ENCODE measurements at regions not wholly inside any gene's neighbourhood (a gene's known extent, or its start where the extent isn't known, plus 50 kb on each side); places are given as distances from the start of the nearest gene placed in this dataset.
A peak's percentile ranks its signal among the peaks of the same experiment; 100 is the strongest.

DNA sequence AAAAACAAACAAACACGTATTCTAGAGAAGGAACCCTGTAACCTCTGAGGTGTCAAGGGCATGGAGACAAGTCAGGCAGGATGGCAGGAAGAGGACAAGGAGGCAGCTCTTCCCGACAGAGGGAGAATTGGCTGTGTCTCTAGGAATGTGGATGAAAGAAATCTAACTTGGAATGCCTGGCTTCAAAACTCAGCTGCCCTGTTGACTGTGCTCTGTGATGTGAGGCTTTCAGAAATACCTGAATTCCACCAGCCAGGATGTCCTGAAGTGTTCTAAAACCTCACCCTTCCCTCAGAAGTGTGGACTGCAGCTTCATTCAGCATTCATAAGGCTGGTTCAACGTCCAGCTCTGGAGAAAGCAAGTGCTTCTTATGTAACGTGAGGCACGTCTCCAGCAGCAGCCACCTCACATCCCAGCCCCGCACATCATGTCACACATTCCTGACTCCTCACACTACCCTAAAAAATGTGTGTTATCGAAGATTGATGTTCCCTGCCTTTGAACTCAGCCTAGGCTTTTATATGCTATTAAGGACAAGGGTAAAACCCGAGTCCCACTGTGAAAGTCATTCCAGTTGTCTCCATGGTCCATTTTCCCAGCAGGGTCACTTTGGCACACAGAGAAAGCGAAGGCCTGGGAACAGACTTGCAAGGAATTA lies 398.9 kb downstream of the ETS1 start:
- no peak for DNase-seq

GRCh38 chr11:128187835-128188234 lies 399.5 kb downstream of the ETS1 start:
- DNase-seq, result no peak

DNA sequence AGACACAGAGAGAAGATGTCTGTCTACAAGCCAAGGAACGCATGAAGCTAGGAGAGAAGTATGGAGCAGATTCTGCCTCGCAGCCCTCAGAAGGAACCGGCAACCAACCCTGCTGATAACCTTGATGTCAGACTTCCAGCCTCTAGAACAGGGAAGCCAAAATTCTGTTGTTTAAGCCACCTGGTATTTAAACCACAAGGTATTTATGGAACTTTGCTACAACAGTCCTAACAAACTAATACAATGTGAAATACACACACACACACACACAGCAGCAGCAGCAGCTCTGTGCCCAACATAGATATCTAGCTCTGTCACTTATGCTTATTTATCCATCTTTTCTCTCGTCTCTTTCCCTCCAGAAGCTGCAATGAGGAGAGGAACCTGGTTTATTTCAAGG lies 400.0 kb downstream of the ETS1 start:
- no peak for DNase-seq

DNA sequence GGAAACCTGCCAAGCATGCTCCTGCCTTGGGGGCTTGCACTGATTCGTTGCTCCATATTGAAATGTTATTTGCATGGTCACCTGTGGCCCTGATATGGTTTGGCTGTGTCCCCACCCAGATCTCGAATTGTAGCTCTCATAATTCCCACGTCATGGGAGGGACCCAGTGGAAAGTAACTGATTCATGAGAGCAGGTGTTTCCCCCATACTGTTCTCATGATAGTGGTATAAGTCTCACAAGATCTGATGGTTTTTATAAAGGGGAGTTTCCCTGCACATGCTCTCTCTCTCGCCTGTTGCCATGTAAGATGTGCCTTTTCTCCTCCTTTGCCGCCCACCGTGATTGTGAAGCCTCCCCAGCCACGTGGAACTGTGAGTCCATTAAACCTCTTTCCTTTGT lies 402.4 kb downstream of the ETS1 start:
- no peak for DNase-seq

- DNase-seq, result no peak
These were observed 404.5 kb downstream of the ETS1 start for GRCh38 chr11:128182844-128183243.

- DNase-seq, result no peak
These were observed 405.4 kb downstream of the ETS1 start for GRCh38 chr11:128181984-128182383.

DNA sequence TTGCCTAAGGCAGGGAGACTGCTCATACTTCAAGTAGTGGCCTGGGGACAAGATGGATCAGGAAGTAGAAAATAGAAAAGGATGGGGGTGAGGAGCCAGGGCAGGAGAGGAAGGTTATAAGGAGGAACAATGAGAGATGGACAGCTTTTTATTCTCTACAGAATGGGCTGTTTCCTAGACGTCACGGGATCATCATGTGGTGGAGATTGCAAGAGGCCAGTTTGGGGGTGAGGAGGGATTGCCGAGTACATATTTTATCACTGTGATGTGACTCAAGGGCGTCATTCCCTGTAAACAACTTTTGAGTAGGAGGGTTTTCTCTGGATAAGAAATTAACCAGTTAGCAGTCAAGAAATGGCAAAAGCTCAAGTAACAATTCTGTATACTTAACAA lies 406.3 kb downstream of the ETS1 start:
- no peak for DNase-seq

- DNase-seq, result no peak
These were observed 406.8 kb downstream of the ETS1 start for GRCh38 chr11:128180441-128181087.

GRCh38 chr11:128179512-128179911 lies 407.8 kb downstream of the ETS1 start:
- DNase-seq, result no peak

DNA sequence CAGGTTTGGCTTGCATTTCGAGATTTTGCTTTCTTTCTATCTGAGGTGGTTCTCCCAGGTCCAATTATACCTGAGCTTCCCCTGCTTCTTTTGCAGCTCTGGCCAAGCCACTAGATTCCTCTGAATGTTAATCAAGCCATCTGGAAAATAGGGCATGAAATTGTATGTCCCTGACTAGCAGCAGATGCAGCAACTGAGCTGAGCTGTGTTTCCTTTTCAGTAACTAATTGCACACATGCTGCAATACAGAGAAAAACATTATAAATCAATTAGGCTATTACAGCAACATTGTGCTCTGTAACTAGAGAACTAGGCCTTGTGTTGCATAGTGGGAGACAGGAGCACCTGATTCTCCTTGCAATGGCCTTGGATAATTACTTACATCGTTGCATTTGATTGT lies 408.3 kb downstream of the ETS1 start:
- no peak for DNase-seq

DNA sequence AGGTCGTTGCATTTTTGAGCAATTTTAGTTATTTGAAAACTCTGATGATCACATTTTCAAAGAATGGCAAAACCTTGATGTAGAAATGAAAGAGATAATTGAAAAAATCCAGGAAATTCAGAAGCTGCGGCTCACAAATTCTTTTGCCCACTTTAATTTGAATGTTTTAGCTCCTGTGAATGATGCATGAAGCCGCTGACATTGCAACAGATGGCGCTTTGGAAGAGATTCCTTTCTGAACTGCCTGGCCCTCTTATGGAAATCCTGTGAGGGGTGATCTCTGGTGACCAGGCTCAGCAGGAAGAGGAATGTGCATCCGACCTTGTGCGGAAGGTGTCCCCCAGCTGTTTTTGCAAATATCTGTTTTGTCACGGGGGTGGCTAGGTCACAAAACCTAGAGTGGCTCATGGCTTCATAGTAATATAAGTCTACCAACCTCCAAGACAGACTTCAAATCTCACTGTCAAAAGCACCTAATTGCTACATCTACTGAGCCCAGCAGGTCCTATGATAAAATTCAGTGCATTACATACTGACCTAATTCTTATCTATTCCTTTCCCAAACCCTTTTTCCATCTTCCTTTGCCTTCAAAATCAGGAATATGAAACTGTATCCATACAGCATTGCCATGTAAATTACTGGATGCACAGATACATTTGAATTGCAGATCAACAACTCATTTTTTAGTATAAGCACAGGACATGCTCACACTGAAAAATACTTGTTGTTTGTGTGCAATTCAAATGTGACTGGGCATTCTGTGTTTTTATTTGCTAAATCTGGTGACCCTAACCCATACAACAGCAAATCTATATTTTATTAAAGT lies 412.7 kb downstream of the ETS1 start:
- no peak for DNase-seq

- DNase-seq, result peak; percentile 48
These were observed 415.1 kb downstream of the ETS1 start for GRCh38 chr11:128172046-128172878.

DNA sequence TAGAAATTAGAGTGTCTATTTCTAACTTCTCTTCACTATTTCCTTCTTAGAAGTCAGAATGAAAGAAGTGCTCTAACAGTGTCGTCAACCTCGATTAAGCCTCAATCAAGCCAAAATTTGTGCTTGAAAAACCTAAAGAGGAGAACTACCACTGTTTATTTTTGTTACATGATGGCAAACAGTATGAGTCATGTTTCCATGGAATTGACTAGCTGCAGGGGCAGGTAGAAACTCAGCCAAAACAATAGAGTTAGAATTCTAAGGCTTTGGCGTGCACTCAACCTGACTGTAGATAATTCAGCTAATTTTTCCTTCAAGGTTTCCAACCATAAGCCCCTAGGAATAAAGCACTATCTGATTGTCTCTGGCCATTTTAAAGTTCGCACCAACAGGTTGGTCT lies 415.9 kb downstream of the ETS1 start:
- no peak for DNase-seq

GRCh38 chr11:128165572-128165971 lies 421.8 kb downstream of the ETS1 start:
- no peak for DNase-seq

- no peak for DNase-seq
These were observed 423.1 kb downstream of the ETS1 start for GRCh38 chr11:128164080-128164741.

- no peak for DNase-seq
These were observed 425.4 kb downstream of the ETS1 start for GRCh38 chr11:128161994-128162393.

DNA sequence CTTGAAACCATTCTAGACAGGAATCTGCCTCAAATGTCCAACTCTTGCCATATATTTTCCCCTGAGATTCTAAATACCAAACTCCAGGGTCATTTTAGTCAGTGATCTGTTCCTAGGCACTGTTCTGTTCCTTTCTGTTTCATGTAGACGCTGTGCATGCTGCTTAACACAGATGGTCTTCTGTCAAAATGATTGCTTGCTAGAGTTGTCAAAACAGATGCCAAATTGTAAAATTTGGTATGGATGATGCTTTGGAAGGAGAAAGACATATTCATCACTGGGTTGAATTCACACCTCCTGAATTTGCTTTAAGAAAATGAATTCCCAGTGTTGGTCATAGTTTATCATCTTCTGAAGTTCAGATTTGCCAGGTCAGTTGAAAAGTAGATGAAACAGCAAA lies 425.9 kb downstream of the ETS1 start:
- no peak for DNase-seq

- DNase-seq, result no peak
These were observed 428.5 kb downstream of the ETS1 start for GRCh38 chr11:128158860-128159259.

DNA sequence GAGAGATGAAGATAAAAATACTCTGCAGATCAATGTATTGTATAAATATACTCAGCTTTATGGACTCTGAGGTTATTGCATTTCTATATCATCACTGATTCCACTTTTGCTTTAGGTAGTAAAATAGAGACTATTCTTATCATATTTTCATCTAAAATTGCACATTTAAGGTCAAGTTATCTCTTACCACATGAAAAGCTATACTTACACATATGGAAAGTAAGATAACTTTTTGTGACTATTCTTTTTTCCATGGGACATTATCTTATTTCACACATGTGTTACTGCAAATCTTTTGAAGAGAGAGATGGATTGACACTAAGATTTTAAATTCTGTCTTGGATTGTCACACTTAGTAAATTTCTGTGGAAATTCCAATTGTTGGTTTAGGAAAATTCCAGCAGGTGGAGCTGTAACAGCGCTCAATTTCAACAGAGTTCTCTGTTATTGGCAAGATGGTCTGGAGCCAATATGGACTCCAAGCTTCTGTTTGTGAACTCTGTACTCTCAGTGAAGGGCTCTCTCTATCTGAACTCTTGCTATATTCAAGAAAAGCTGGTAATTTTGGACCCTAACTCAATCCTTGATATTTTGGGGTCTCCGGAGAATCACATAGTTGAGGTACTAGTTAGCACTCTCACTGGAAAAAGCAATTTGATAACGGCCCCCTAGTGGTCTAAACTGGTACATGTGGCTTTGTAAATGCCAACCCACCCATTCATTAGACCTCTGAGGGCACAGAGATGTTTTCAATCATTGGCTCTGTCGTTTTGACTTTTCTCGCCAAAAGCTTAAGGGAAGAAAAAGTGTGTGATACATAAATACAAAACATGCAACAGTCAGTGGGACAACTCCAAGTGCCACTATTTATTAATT lies 429.7 kb downstream of the ETS1 start:
- peak; percentile 68 for DNase-seq

GRCh38 chr11:128156486-128156885 lies 430.9 kb downstream of the ETS1 start:
- DNase-seq, result no peak

- no peak for DNase-seq
These were observed 431.8 kb downstream of the ETS1 start for GRCh38 chr11:128155590-128155989.
